HepG2 (cell line): ENCODE measurements at regions not wholly inside any gene's neighbourhood (a gene's known extent, or its start where the extent isn't known, plus 50 kb on each side); places are given as distances from the start of the nearest gene placed in this dataset.

ENCODE experiments used
- ATAC-seq: fragments of 200-7000 bp; cut with Tn5 transposase; 3 replicates; pipeline ENCODE4 v1.9.1; 2020; ENCODE audit warnings: mild to moderate bottlenecking, moderate library complexity
- BruUV-seq: library from RNA; stranded (reverse); fragments of 400-500 nt; replicated peaks from 2 replicates; lab custom pipeline; 2021; lab: Mats Ljungman, UMichigan
- CTCF ChIA-PET: fragments of 300-600 bp; formaldehyde crosslinking; extraction: SDS; loops from one replicate; lab custom pipeline; 2021; ENCODE audit warnings: low total read pairs, inconsistent platforms, low intra/inter-chr PET ratio; lab: Yijun Ruan, JAX
- POLR2A ChIA-PET: fragments of 350-600 bp; sonication (Branson Sonifier 250); formaldehyde crosslinking; loops from one replicate; lab custom pipeline; 2020; ENCODE audit warnings: antibody characterized with exemption, inconsistent platforms; lab: Yijun Ruan, JAX
- DNase-seq: peaks from one replicate; pipeline ENCODE4 v3.0.0-alpha.2; 2015; ENCODE audit warnings: low spot score
- FAIRE-seq: peaks from 3 replicates; lab custom pipeline; 2011; peaks lifted over from hg19 to GRCh38; lab: Jason Lieb, UNC
- H2AFZ ChIP-seq: one replicate; pipeline ENCODE4 v1.6.1; 2011; ENCODE audit warnings: low read length, inconsistent platforms
- H3K27ac ChIP-seq: fragments of 300-600 bp; 3 replicates; pipeline ENCODE4 v1.8.0; 2011; ENCODE audit warnings: mixed run types, mild to moderate bottlenecking, mixed read lengths, low read length, inconsistent platforms; ENCODE audit not compliant: insufficient read depth; ENCODE audit errors: extremely low read length
- H3K27me3 ChIP-seq, 2 experiments: fragments of 200-600 bp in 1 of 2; 2 replicates in 1 of 2; 3 replicates in 1 of 2; pipeline versions ENCODE4 v1.6.0 to v1.8.0; 2011; ENCODE audit warnings: low read length in 2 of 2, mild to moderate bottlenecking in 2 of 2, moderate library complexity in 2 of 2, inconsistent platforms in 1 of 2; ENCODE audit not compliant: insufficient read depth in 2 of 2, control insufficient read depth in 1 of 2
- H3K36me3 ChIP-seq, 2 experiments: fragments of 200-600 bp in 1 of 2; replicated peaks in 1 of 2; 2 replicates in 1 of 2; 3 replicates in 1 of 2; pipeline versions ENCODE4 v1.5.1 to v1.8.0; 2011; ENCODE audit warnings: low read length in 2 of 2, inconsistent platforms in 1 of 2; ENCODE audit not compliant: insufficient read depth in 2 of 2, control insufficient read depth in 1 of 2
- H3K4me1 ChIP-seq: 2 replicates; pipeline ENCODE4 v1.5.1; 2012; ENCODE audit warnings: low read length, inconsistent platforms; ENCODE audit not compliant: insufficient read depth
- H3K4me2 ChIP-seq: 2 replicates; pipeline ENCODE4 v1.6.0; 2011; ENCODE audit warnings: low read depth, low read length, inconsistent platforms
- H3K4me3 ChIP-seq, 3 experiments: fragments of 200-600 bp in 1 of 3; sonication (generic), shearing (Covaris generic) in 1 of 3; replicated peaks in 1 of 3; 2 replicates each; pipeline ENCODE4 v1.5.1; 2011 to 2016; ENCODE audit warnings: low read length in 3 of 3, inconsistent platforms in 2 of 3, low read depth in 2 of 3, mild to moderate bottlenecking in 2 of 3, control low read depth in 1 of 3, mixed read lengths in 1 of 3; ENCODE audit not compliant: insufficient read depth in 1 of 3
- H3K79me2 ChIP-seq: one replicate; pipeline ENCODE4 v1.6.1; 2011; ENCODE audit warnings: low read length, inconsistent platforms; ENCODE audit not compliant: insufficient read depth
- H3K9ac ChIP-seq: 2 replicates; pipeline ENCODE4 v1.6.0; 2011; ENCODE audit warnings: mild to moderate bottlenecking, low read depth, low read length, inconsistent platforms; ENCODE audit not compliant: insufficient read depth
- H3K9me3 ChIP-seq: 2 replicates; pipeline ENCODE4 v1.5.1; 2012; ENCODE audit warnings: mild to moderate bottlenecking, low read length
- H4K20me1 ChIP-seq: 2 replicates; pipeline ENCODE4 v1.6.0; 2011; ENCODE audit warnings: inconsistent platforms, mild to moderate bottlenecking, low read length, moderate library complexity; ENCODE audit not compliant: insufficient read depth
- HOXD1 ChIP-seq: sonication (generic); formaldehyde crosslinking; IDR thresholded peaks from 2 replicates; pipeline ENCODE4 v1.5.0; 2020; ENCODE audit warnings: missing genetic modification reagents
- ISL2 ChIP-seq: sonication (generic); formaldehyde crosslinking; IDR thresholded peaks from 2 replicates; pipeline ENCODE4 v1.5.0; 2020; ENCODE audit warnings: missing genetic modification reagents
- LCORL ChIP-seq, 2 experiments: fragments of 450-650 bp in 1 of 2; sonication (generic) in 1 of 2; formaldehyde crosslinking in 1 of 2; IDR thresholded peaks; 2 replicates each; pipeline versions ENCODE4 v1.5.0 to v1.6.1; 2017 to 2020; ENCODE audit warnings: antibody characterized with exemption in 1 of 2, missing genetic modification reagents in 1 of 2
- SIX4 ChIP-seq: sonication (generic); formaldehyde crosslinking; IDR thresholded peaks from 2 replicates; pipeline ENCODE4 v1.4.0; 2020; ENCODE audit warnings: missing genetic modification reagents
- SMARCE1 ChIP-seq: fragments of 450-650 bp; IDR thresholded peaks from 2 replicates; pipeline ENCODE4 v1.6.1; 2017; ENCODE audit warnings: borderline replicate concordance
- ZNF3 ChIP-seq: IDR thresholded peaks from 2 replicates; pipeline ENCODE4 v1.7.0; 2017; ENCODE audit warnings: inconsistent platforms
- ZNF713 ChIP-seq: sonication (generic); formaldehyde crosslinking; IDR thresholded peaks from 2 replicates; pipeline ENCODE4 v1.4.0; 2020; ENCODE audit warnings: mild to moderate bottlenecking, missing genetic modification reagents
- WGBS: methylation state at CpG from one replicate; pipeline ENCODE4 v1.1.6; 2017; ENCODE audit warnings: low lambda C conversion rate; 5-methylcytosine and 5-hydroxymethylcytosine counted together
- in situ Hi-C: cut with HindIII; loops from 2 replicates; pipeline ENCODE4 v1.10.0; 2017; ENCODE audit warnings: low pct_unique_long_range_greater_than_20kb; ENCODE audit not compliant: extremely low pct_ligation_motif_present
- intact Hi-C: fragments of 100-400 bp; cut with micrococcal nuclease; formaldehyde crosslinking; loops from one replicate; pipeline ENCODE4 v1.10.0; 2022; ENCODE audit not compliant: unreplicated experiment
- TF ChIP-seq, protein P1 (sequence below): sonication (generic); formaldehyde crosslinking; IDR thresholded peaks from 2 replicates; pipeline ENCODE4 v1.4.0; 2020; ENCODE audit warnings: low read depth, missing genetic modification reagents
- TF ChIP-seq, protein P2 (sequence below): sonication (generic); formaldehyde crosslinking; IDR thresholded peaks from 2 replicates; pipeline ENCODE4 v1.5.0; 2020; ENCODE audit warnings: mild to moderate bottlenecking, missing genetic modification reagents, borderline replicate concordance

DNA sequence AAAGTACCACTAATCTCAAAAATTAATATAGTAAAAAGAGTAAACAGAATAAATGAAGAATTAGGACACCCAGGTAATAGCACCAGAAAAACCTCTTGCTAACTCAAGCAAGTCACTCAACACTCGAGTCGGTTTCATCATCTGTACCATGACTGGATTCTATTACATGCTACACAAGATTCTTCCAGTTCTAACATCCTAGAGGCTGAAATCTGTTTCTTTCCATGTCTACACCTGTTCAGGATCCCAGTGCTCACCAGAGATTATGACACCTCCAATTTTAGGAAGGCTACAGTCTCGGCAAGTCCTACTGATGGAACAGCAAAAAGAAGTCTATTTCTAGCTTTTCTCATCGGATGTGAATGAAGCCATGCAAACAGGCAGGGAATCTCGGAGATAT is 95.3 kb upstream of the ANK3 start (continued):
- TF ChIP-seq, protein P1, sequence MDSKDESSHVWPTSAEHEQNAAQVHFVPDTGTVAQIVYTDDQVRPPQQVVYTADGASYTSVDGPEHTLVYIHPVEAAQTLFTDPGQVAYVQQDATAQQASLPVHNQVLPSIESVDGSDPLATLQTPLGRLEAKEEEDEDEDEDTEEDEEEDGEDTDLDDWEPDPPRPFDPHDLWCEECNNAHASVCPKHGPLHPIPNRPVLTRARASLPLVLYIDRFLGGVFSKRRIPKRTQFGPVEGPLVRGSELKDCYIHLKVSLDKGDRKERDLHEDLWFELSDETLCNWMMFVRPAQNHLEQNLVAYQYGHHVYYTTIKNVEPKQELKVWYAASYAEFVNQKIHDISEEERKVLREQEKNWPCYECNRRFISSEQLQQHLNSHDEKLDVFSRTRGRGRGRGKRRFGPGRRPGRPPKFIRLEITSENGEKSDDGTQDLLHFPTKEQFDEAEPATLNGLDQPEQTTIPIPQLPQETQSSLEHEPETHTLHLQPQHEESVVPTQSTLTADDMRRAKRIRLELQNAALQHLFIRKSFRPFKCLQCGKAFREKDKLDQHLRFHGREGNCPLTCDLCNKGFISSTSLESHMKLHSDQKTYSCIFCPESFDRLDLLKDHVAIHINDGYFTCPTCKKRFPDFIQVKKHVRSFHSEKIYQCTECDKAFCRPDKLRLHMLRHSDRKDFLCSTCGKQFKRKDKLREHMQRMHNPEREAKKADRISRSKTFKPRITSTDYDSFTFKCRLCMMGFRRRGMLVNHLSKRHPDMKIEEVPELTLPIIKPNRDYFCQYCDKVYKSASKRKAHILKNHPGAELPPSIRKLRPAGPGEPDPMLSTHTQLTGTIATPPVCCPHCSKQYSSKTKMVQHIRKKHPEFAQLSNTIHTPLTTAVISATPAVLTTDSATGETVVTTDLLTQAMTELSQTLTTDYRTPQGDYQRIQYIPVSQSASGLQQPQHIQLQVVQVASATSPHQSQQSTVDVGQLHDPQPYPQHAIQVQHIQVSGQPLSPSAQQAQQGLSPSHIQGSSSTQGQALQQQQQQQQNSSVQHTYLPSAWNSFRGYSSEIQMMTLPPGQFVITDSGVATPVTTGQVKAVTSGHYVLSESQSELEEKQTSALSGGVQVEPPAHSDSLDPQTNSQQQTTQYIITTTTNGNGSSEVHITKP (CRISPR knock-in tag) = no peak
- TF ChIP-seq LCORL (IDR thresholded peaks at IDR 0.05) = no peak
- no peak for TF ChIP-seq LCORL (CRISPR knock-in tag; IDR thresholded peaks at IDR 0.05)
- no peak for TF ChIP-seq ZNF713 (CRISPR knock-in tag)

DNA sequence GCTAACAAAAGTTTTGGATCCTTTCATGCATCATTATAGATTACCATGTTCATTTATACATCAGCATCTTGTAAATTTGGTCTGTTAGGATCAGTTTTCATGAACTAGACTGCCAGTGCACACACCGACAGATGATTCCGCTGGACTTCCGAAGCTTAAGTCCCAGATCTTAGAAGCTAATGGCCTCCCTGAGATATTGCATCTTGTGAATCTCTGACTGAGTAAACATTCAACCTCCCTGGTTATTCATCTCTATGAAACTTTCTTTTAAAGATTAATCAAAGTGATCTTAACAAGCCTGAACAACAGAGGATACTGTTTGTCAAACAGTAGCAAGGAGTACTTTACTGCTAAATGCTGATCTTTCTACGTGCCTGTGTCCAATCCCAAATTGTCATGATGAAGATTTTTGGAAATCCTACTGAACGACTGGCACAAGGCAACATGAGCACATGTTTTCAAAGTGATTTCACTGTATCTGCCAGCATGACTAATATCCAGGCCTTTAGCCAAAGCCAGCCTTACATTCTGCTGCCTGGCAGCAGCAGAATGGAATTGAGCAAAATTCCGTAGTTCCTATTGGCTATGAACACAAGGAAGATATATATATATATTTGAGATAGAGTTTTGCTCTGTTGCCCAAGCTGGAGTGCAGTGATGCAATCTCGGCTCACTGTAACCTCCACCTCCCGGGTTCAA is 91.3 kb upstream of the ANK3 start:
- no peak for DNase-seq
- no peaks in the 10 kb centered on the region for H3K79me2 ChIP-seq
- 44% methylated on average over 8 of the region's 8 CpGs for WGBS
- ChIA-PET CTCF (no interaction called here), POLR2A (no interaction called here)
- no peaks in the 10 kb centered on the region for H4K20me1 ChIP-seq
- no peak overlapping the region for H3K27ac ChIP-seq
- H3K4me2 ChIP-seq = no peak overlapping the region
- no TSS peak for BruUV-seq
- no peaks in the 10 kb centered on the region for H3K9me3 ChIP-seq
- H3K4me3 ChIP-seq = no peak overlapping the region
- FAIRE-seq = no peak
- no peak for ATAC-seq
- intact Hi-C loops = no loop called here
- H3K4me1 ChIP-seq = no peaks in the 10 kb centered on the region
- in situ Hi-C loops = no loop called here
- H3K27me3 ChIP-seq = no peaks in the 10 kb centered on the region
- H2AFZ ChIP-seq = no peak overlapping the region
- no peak overlapping the region for H3K9ac ChIP-seq
- H3K36me3 ChIP-seq = no peaks in the 10 kb centered on the region
- TF ChIP-seq ZNF3 (no peak), HOXD1 (CRISPR knock-in tag) (no peak), ISL2 (CRISPR knock-in tag) (no peak), SMARCE1 (no peak), SIX4 (CRISPR knock-in tag) (no peak)
- TF ChIP-seq, protein P2, sequence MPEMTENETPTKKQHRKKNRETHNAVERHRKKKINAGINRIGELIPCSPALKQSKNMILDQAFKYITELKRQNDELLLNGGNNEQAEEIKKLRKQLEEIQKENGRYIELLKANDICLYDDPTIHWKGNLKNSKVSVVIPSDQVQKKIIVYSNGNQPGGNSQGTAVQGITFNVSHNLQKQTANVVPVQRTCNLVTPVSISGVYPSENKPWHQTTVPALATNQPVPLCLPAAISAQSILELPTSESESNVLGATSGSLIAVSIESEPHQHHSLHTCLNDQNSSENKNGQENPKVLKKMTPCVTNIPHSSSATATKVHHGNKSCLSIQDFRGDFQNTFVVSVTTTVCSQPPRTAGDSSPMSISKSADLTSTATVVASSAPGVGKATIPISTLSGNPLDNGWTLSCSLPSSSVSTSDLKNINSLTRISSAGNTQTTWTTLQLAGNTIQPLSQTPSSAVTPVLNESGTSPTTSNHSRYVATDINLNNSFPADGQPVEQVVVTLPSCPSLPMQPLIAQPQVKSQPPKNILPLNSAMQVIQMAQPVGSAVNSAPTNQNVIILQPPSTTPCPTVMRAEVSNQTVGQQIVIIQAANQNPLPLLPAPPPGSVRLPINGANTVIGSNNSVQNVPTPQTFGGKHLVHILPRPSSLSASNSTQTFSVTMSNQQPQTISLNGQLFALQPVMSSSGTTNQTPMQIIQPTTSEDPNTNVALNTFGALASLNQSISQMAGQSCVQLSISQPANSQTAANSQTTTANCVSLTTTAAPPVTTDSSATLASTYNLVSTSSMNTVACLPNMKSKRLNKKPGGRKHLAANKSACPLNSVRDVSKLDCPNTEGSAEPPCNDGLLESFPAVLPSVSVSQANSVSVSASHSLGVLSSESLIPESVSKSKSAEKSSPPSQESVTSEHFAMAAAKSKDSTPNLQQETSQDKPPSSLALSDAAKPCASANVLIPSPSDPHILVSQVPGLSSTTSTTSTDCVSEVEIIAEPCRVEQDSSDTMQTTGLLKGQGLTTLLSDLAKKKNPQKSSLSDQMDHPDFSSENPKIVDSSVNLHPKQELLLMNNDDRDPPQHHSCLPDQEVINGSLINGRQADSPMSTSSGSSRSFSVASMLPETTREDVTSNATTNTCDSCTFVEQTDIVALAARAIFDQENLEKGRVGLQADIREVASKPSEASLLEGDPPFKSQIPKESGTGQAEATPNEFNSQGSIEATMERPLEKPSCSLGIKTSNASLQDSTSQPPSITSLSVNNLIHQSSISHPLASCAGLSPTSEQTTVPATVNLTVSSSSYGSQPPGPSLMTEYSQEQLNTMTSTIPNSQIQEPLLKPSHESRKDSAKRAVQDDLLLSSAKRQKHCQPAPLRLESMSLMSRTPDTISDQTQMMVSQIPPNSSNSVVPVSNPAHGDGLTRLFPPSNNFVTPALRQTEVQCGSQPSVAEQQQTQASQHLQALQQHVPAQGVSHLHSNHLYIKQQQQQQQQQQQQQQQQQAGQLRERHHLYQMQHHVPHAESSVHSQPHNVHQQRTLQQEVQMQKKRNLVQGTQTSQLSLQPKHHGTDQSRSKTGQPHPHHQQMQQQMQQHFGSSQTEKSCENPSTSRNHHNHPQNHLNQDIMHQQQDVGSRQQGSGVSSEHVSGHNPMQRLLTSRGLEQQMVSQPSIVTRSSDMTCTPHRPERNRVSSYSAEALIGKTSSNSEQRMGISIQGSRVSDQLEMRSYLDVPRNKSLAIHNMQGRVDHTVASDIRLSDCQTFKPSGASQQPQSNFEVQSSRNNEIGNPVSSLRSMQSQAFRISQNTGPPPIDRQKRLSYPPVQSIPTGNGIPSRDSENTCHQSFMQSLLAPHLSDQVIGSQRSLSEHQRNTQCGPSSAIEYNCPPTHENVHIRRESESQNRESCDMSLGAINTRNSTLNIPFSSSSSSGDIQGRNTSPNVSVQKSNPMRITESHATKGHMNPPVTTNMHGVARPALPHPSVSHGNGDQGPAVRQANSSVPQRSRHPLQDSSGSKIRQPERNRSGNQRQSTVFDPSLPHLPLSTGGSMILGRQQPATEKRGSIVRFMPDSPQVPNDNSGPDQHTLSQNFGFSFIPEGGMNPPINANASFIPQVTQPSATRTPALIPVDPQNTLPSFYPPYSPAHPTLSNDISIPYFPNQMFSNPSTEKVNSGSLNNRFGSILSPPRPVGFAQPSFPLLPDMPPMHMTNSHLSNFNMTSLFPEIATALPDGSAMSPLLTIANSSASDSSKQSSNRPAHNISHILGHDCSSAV (CRISPR knock-in tag) = no peak
